GM21515 (cell line): ENCODE measurements at regions not wholly inside any gene's neighbourhood (a gene's known extent, or its start where the extent isn't known, plus 50 kb on each side); places are given as distances from the start of the nearest gene placed in this dataset.
"Not testable (repeated sequence)": the region's sequence is repeated elsewhere in the genome, so short reads cannot be mapped to it uniquely, and the experiment has no call there.

ENCODE experiments used
- ATAC-seq: cut with Tn5 transposase; IDR thresholded peaks from one replicate; pipeline ENCODE4 v1.9.1; 2021; ENCODE audit not compliant: unreplicated experiment

DNA sequence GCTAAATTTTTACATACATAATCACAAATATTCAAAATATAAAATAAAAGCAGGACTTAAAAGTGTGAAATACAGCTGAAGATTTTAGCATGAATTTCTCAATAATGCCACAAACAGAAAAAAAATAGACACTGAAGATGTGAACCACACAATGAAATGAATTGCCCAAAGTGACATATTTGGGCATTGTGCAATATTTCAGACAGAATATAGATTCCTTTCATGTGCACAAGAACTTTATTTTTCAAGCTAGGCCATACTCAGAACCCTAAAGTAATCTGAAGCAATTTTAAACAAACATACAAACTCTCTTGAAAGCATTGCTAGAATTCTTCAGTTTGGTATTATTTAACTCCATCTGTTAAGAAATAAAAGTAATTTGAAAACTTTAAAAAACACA lies 764.1 kb downstream of the STIM2 start:
- no peak for ATAC-seq

DNA sequence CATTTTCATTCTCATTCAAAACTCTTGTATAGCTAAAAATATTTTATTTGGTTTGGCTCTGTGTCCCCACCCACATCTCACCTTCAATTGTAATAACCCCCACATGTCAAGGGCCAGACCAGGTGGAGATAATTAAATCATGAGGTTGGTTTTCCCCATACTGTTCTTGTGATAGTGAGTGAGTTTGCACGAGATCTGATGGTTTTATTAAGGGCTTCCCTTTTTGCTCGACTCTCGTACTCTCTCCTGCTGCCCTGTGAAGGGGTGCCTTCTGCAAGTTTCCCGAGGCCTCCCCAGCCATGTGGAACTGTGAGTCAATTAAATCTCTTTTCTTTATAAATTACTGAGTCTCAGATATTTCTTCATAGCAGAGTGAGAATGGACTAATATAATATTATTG lies 768.0 kb downstream of the STIM2 start:
- ATAC-seq = no peak

DNA sequence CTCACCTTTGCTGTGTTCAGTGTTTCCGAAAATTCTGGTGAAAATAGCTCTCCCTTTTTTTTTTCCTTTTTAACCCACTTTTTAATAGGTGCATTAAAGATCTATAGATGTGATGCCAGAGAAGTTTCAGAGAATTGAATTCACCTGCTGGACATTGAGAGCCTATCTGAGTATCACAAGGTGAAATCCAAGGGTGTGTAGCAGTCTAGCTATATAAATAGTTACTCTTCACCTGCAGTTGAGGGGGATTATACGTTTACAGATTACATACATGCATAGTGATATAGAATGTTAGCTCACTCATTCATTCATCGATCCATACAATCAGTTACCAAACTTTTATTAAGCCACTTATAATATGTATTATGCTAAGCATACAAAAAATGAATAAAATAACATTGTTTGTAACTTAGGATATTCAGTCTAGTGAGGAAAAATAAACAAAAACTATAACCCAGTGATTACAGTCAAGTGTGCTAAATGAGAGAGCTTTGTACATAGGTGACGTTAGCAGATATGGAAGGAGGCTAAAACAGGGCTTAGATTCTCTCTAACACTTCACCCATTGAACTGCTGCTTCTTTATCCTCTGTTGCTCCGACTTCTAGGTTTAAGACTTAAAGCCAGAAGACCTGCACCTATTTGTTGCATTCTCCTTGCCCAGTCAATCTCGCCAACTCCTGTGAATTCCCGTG lies 769.0 kb downstream of the STIM2 start:
- no peak for ATAC-seq

DNA sequence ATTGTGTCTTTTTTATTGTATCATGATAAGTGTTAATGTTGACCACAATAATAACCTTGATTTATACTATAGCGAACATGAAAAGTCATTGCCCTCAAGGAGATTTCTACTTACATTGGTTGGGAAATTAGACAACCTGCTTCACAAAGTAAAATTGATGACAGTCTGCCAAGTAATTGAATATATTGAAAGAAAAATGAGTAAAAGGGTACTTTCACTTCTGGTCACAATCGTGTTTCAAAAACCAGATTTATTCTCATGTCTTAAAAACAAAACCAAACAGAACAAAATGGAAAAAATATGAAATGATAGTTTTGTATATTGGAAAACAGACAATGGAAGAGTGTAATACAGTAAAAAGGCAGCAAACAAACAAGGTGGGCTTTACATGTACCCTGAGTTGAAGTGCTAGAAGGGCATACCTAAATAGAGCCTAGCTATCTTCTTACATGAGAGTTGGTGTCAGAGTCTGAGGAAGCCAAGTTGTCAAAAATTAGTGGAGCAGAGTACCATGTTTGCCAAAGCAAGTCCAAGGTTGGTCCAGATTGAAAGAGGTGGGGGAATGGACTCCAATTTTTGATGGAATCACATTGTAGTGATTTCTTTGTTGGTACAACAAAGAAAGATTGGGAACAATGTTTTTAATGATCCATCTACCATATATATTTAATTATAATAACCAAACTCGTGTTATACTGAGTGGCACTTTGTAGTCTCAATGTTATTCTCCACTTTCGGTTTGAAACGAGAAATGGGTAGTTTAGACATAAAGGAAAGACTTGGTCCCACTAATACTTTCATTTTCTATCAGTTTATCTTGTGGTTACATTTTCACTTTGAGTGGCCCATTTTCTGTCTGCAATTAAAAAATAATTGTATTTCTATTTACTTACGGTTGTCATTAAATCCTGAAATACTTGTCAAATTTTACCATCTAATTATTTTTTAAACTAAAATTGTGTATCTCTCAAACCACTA lies 775.6 kb downstream of the STIM2 start:
- peak; percentile 75 for ATAC-seq

DNA sequence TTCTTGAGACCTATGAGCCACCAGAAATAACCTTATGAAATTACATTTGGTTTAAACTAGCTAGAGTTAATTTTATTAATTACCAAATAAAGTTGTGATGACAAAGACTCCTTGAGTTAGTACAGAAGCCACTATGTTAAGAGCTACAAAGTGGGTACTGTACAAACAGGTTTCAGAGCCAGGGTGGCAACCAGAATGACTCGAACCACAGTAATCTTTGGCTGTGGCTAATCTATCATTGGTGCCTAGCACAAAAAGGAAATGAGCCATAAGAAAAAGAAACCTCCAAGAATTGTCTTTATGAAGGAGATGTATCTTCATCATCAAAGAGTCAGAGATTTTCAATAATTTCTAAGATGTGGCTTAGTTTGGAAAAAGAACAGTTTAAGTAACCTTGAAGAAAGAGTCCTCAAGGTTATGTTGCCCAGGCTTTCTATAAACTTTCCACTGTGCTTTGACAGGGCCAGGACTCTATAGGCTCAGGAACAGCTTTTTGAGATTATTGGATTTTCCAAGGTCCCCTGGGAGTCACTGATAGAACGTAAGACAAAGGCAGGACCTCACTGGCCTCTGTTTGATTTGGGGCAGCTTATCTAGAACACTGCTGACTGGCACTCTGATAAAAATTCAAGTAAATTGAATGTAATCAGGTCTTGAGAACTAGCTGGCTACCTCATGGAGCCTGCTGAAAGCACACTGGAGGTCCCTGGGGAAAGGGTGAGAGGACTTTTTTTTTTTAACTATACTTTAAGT lies 777.7 kb downstream of the STIM2 start:
- no peak for ATAC-seq

DNA sequence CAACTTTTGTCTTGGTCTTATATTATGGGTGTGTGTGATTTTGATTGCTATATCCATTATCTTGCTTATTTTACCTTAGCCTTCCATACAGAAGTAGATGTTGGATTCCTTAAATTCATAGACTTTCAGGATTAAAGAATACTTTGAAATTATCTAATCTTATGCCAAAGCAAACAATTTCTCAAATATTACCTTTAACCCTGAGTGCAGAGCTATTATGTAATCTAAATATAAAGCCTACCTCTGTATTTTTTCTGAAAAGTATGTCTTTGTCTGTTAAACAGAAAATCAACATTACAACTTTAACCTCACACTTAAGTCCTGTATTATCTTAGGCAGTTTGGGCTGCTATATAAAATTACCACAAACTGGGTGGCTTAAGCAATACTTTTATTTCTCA lies 782.5 kb downstream of the STIM2 start:
- ATAC-seq = no peak

DNA sequence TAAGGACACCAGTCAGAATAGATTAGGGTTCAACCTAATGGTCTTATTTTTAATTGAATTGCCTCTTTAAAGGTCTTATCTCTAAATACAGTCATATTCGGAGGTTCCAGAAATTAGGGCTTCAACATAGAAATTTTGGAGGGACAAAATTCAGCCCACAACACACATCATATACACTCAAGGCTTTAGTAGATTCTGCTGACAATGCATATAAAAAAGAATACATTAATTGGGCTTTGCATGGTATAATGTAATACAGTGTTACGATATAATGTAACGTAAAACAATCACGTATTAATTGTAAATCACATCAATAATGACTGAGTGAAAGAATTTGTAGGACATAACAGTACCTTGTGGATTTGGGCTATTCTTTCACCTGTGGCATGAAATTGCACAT lies 787.8 kb downstream of the STIM2 start:
- ATAC-seq = no peak

DNA sequence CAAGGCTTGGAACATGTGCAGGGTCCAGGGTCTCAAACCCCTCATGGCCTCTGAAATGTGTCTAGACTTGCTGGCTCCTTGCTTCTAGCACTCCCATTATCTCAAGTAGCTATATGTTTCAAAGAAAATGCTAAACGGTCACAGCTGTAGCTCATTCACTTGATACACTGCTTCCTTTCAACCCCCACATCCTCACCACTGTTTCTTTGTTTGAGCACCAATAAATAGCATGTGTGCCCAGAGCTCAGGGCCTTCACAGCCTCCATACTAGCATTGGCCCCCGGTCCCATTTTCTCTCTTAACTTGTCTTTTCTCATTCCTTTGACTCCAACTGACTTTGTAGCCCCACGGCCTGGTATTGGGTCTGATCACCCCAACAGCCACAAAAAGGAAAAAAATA lies 801.8 kb downstream of the STIM2 start:
- ATAC-seq = no peak

DNA sequence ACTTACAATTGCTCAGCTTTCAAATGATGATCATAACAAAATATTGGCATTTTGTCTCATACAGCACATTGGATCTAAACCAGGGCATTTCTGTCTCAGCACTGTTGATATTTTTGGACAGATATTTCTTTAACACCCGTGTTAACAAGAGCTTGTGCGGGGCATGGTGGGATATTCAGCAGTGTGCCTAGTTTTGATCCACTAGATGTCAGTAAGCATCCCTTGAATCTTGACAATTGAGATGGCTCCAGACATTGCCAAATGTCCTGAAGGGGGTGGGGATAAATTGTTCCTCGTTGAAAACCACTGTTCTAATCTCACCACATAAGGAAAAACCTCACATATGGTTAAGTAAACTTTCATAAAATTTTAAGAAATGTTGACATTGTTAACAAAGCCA lies 806.3 kb downstream of the STIM2 start:
- ATAC-seq = no peak

DNA sequence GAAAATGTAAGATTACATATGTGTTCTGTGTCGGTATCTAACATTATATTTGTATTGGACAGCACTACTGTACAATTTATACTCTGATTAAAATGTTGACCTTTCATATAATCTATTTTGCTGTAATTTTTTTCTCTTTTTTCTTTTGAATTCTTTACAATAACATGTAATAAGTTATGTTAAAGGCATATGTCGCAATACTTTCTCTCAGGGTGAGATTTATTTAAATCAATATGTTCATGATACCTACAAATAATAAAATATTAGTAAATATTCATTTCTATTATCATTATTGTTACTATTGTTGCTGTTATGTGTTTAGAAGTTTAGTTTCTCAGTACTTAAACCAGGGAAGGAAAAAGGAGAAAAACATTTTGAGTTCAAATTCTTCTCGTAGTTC lies 807.4 kb downstream of the STIM2 start:
- no peak for ATAC-seq

DNA sequence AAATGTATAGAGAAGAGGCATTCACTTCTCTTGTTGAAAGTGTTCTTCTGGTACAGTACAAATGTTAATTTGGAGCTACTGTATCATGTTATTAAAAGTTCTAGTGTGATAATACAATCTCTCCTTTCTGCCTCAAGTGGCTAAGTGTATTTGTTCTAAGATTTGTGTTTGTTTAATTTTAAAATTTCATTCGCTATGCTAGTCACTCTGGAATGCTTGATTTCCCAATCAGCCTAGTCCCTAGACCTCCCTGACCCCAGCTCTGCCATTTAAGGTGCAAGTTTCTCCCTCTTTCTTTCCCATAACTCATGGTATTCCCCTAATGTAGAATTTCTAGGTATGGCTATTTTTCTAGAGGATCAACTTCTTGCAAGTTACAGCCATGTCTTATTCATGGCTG lies 817.4 kb downstream of the STIM2 start:
- ATAC-seq = no peak

DNA sequence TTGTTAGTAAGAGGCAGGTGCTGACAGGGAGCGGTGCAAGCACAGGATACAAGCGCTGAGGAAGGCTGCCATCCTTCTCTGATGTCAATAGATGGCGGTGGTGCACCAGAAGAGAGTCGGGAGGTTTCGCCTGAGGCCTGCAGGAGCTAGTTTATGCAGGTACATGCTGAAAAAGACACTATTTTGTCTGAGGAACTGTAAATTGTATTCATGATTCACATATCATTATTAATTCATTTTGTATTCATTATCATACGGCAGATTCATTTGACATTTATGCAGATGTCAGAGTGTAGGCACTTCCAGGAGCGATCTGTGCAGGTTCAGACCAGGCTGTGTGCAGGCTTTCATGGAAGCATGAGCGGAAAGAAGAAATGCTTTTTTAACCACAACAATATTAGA lies 824.0 kb downstream of the STIM2 start:
- peak; percentile 90 for ATAC-seq

DNA sequence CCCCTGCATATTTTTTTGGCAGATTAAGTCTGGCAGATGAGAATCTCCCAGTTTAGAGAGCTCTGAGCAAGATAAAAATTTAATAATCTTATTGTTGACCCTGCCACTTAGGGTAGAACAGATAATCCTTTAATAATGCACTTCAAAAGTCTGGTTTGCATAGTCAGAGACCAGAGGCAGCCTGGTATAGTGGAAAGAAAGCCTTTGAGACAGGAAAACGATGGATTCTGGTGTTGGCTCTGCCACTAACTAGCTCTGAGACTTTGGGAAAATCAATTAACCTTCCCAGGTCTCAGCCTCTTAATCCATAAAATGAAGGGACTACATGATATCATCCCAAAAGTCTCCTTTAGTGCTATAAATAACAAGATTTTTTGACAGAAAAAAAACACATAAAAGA lies 824.5 kb downstream of the STIM2 start:
- ATAC-seq = no peak

DNA sequence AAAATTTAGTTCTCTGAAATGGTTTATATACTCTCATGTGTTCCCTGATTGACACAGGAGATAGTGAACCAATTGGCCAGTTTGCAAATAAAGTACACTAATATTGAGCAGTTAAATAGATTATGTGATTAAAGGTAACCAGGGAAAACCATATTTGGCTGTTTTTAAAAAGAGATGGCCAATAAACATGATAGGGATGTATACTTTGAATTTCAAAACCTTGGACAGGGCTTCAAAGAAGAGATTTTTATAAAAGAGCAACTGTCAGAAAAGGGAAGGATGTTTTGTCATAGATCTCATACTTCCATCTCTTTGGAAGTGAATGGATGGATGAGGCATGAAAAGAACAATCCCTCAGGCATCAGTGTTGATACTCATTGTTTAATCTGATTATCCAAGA lies 825.3 kb downstream of the STIM2 start:
- ATAC-seq = no peak

DNA sequence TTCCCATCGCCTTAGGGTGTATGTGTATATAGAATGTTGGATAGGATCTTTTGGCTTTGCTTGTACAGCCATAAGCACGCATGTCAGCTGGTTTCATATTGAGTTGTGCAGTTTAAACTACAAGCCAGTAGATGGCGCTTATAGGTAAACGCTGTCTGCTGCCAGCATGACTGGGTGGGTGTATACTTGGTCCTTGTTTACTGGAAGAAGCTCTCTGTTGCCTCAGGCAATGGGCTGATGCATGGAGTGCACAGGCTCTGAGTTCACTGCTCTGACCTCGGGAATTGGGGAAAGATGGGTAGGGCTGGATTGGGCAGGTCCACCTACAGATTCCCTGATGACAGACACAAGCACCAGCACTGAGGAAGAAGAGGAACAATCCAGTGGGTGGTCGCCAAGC lies 831.5 kb downstream of the STIM2 start:
- peak; percentile 92 for ATAC-seq

DNA sequence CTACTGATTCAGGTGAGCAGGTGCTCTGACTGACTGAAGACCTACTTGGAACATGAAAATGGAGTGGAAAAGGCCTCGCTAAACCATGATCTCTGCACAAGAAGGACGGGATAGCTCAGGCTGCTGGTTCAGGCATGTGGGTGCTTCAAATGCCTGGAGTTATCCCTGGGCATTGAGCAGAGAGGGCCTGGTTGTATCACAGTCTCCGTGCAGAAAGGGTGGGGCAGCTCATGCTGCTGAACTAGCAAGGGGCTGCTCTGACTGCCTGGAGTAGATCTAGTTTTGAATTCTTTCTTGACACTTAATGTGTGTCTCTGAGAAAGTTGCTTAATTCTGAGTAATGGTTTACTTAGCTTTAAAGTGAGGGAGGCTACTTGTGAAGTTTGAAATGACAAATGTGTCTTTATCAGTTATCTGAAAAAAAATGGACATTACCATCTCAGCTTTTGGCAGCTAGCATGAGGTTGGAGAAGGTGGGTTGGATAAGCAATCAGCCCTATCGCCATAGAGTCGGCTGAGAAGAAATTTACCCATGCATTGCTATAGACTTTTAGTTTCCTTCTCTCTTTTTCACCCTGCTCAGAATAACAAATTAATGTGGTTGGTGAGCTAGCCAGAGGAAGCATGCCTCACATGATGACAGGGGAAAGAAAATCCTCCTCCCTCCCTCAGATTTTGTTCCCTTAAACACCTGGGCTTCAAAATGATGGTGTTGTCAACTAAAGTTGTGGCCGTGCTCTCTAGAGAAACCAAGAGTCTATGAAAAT lies 832.4 kb downstream of the STIM2 start:
- no peak for ATAC-seq

DNA sequence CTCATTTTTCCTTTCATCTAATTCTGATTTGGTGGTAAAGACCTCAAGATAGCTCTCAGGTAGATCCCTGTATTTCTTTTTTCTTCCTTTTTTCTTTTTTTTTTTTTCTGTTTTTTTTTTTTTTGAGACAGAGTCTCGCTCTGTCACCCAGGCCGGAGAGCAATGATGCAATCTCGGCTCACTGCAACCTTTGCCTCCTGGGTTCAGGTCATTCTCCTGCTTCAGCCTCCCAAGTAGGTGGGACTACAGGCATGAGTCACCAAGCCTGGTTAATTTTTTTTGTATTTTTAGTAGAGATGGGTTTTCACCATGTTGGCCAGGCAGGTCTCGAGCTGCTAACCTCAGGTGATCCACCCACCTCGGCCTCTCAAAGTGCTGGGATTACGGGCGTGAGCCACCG lies 835.6 kb downstream of the STIM2 start:
- not testable (repeated sequence) for ATAC-seq

DNA sequence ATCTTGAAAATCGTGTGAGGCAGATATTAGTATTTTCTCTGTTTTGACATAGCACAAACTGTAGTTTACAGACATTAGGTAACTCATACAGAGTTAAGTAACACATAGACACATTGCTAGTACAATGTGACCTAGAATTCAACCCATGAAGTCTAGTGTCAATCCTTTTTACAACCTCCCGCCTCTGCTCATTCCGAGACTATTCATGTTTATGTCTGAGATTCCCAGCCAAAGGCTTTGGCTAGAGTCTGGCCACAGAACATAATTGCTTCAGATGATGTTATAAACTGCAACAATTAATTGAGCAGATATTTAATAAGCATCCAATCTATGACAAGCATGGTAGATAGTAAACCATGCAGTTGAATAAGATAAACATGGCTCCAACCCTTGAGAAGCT lies 841.0 kb downstream of the STIM2 start:
- no peak for ATAC-seq

DNA sequence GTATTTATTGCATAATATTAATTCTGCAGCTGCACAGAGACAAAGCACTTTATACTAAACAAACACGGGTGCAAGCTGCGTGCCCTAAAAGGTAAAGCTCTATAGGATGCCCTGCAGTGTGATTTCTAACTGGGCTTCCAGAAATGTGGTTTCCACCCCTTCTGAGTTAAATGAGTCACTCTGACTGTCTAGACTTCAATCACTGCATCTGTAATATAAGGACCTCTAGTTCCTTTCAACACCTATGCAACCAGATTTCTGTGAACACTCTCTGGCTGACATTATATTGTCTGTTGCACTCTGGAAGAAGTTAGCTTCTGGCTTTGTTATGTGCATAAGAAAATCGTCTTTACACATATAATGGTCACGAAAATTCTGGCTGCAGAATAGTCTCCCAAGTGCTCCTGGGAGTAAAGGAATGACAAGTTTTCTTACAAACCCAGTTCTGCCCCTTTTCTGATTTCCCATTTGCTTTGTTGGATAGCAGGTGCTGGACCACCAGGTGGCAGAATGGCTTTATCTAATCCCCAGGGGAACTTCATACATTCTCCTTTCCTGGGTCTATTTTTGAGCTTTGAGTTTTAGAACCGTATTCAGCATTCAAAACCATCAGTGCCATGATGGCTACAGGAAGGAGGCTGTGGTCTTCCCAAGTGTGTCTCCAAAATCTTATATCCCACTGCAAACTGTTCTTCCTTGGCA lies 842.2 kb downstream of the STIM2 start:
- no peak for ATAC-seq

DNA sequence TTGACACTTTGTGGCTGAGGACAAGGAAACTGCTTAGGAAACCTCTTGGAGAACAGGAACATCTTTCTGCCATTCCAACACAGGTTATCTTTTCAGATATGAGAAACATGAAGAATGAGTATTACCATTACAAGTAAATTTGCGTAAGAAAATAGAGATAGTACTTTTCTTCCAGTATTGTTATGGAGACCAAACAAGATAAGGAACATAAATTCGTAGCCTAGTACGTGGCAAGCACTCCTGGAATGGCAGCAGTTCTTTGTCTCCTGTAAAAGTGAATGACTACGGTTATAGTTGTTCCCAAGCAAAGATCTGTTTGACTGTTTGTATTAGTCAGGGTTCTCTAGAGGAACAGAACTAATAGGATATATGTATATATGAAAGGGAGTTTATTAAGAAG lies 843.1 kb downstream of the STIM2 start:
- no peak for ATAC-seq
